ENCODE measurements at regions not wholly inside any gene's neighbourhood (a gene's known extent, or its start where the extent isn't known, plus 50 kb on each side); places are given as distances from the start of the nearest gene placed in this dataset.

DNA sequence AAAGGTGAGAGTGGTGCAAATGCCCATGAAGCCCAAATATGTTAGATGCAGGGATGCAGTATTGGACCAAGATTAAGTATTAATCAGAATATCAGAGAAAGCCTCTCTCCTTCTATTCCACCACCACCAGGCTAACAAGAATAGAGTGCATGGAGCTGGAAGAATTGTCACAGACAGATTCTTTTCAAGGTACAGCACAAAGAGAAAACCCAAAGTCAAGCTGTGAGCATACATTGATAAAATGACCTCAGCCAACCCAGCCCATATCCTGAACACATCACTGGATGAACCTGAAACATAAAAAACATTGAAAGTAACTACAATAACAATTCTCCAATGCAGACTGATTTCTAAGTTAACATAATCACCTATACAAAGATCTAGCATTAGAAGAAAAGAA lies 445.7 kb upstream of the NETO1 start:
- H3K27ac ChIP-seq, result no peak overlapping the region
- TF ChIP-seq, protein P1, sequence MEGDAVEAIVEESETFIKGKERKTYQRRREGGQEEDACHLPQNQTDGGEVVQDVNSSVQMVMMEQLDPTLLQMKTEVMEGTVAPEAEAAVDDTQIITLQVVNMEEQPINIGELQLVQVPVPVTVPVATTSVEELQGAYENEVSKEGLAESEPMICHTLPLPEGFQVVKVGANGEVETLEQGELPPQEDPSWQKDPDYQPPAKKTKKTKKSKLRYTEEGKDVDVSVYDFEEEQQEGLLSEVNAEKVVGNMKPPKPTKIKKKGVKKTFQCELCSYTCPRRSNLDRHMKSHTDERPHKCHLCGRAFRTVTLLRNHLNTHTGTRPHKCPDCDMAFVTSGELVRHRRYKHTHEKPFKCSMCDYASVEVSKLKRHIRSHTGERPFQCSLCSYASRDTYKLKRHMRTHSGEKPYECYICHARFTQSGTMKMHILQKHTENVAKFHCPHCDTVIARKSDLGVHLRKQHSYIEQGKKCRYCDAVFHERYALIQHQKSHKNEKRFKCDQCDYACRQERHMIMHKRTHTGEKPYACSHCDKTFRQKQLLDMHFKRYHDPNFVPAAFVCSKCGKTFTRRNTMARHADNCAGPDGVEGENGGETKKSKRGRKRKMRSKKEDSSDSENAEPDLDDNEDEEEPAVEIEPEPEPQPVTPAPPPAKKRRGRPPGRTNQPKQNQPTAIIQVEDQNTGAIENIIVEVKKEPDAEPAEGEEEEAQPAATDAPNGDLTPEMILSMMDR (conservative IDR thresholded peaks at IDR 0.05; ENCODE audit: low read depth), result no peak
- POLR2A ChIA-PET (ENCODE audit: low non-redundant PET), result no interaction called here
- no peak for DNase-seq (ENCODE audit: low spot score)
- CTCF ChIA-PET, result no interaction called here

DNA sequence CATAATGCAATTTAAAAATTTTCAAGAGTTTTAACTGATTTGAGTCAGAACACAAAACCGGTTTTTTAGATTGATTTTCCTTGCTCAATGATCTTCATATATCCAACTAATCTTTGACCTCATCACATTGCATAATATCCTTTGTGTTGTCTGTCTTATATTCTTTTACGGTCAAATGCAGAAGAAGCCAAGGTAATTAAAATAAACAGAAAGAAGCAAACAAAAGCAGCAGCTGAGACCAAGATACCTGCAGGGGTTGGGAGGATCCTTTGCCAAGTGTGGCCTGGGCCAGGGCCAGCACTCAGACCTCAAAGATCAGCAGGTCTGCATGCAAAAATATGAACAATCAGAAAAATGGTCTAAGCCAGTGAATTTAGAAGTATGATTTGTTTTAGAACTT lies 428.9 kb upstream of the NETO1 start:
- TF ChIP-seq, protein P1 (conservative IDR thresholded peaks at IDR 0.05; ENCODE audit: low read depth), result no peak
- ChIA-PET POLR2A (ENCODE audit: low non-redundant PET) (no interaction called here), CTCF (no interaction called here)
- no peak overlapping the region for H3K27ac ChIP-seq
- no peak for DNase-seq (ENCODE audit: low spot score)

DNA sequence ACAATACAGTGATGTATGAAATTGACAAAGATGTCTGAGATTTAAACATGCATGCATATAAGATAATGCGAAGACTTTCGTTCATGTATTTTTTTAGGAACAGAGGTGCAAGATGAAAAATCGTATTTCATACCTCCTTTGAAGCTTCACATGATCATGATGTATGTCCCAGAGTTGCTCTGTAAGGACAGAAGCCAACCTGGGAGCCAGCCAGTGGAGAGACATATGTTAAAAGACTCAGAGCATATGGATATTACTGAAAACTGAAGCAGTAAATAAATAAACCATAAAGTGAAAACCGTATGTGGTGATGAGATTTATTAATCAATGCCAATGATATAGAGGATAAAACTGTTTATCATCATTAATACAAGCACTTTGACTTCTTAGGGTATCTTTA lies 424.4 kb upstream of the NETO1 start:
- no peak overlapping the region for H3K27ac ChIP-seq
- DNase-seq (ENCODE audit: low spot score), result no peak
- CTCF ChIA-PET, result no interaction called here
- POLR2A ChIA-PET (ENCODE audit: low non-redundant PET), result no interaction called here
- TF ChIP-seq, protein P1 (conservative IDR thresholded peaks at IDR 0.05; ENCODE audit: low read depth), result no peak

DNA sequence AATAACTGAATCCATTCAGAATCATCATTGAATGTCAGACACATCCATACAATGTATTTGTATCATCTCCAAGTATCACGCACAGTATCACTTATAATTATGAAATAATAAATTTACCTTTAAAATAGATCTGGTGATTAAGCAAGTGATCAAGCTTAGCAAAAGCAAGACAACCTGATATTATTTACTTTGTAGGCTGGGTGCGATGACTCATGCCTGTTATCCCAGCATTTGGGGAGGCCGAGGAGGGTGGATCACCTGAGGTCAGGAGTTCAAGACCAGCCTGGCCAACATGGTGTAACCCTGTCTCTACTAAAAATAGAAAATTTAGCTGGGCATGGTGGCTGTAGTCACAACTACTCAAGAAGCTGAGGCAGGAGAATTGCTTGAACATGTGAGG lies 421.0 kb upstream of the NETO1 start:
- CTCF ChIA-PET, result no interaction called here
- no peak for DNase-seq (ENCODE audit: low spot score)
- POLR2A ChIA-PET (ENCODE audit: low non-redundant PET), result no interaction called here
- no peak overlapping the region for H3K27ac ChIP-seq
- TF ChIP-seq, protein P1 (conservative IDR thresholded peaks at IDR 0.05; ENCODE audit: low read depth), result no peak

DNA sequence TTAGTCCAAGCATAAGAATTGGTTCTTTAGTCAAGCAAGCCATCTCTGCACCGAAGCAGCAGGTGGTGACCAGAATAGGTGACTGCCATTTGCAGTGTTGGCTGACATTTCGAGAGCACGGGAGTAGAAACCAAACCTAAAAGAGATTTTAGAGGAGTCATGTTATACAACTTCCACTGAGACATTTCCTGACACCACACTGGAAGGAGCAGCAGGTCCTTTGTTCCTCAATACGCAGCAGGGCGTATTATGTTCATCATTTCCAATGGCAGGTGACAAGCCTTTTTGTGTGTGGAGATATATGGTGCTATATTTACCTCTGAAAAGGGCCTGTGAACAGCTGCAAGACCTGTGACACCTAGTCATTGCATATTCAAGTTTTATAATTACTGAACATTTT lies 418.8 kb upstream of the NETO1 start:
- DNase-seq (ENCODE audit: low spot score), result no peak
- TF ChIP-seq, protein P1 (conservative IDR thresholded peaks at IDR 0.05; ENCODE audit: low read depth), result no peak
- no peak overlapping the region for H3K27ac ChIP-seq
- CTCF ChIA-PET, result no interaction called here
- POLR2A ChIA-PET (ENCODE audit: low non-redundant PET), result no interaction called here

DNA sequence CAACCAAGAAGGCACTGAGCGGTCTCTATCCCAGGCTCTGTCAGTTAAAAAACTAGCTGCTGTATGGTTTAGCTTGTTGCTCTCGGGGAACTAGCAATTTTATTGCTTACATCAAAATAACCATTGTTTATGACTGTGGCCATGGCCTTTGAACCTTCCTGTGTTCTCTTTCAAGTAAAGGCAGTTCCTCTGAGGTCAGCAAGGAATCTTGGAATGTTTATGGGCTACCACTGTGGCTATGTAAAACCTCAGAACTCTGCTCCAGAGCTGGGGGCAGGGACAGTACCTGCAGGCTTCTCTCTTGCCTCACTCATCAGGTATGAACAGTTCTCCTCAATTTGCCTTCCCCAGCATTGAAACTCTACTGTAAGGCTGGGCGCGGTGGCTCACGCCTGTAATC lies 416.0 kb upstream of the NETO1 start:
- ChIA-PET POLR2A (ENCODE audit: low non-redundant PET) (no interaction called here), CTCF (no interaction called here)
- no peak overlapping the region for H3K27ac ChIP-seq

More for the DNA sequence above, 416.0 kb upstream of the NETO1 start:
- DNase-seq (ENCODE audit: low spot score), result no peak
- TF ChIP-seq, protein P1 (conservative IDR thresholded peaks at IDR 0.05; ENCODE audit: low read depth), result no peak

Data from RWPE1 (cell line).